Kidney capillary endothelial cell (primary cell): ENCODE measurements at regions not wholly inside any gene's neighbourhood (a gene's known extent, or its start where the extent isn't known, plus 50 kb on each side); places are given as distances from the start of the nearest gene placed in this dataset.
A peak's percentile ranks its signal among the peaks of the same experiment; 100 is the strongest.
"Not testable (repeated sequence)": the region's sequence is repeated elsewhere in the genome, so short reads cannot be mapped to it uniquely, and the experiment has no call there.

ENCODE experiments used
- DNase-seq: peaks from one replicate; pipeline ENCODE4 v3.0.0-alpha.2; 2018; ENCODE audit warnings: low spot score

- DNase-seq = peak; percentile 11
These were observed 131.4 kb upstream of the ODAD2 start for GRCh38 chr10:28130267-28130666.

GRCh38 chr10:28127881-28128280 is 129.0 kb upstream of the ODAD2 start:
- DNase-seq = no peak

GRCh38 chr10:28125701-28126100 is 126.8 kb upstream of the ODAD2 start:
- DNase-seq = no peak

GRCh38 chr10:28120795-28121194 is 121.9 kb upstream of the ODAD2 start:
- DNase-seq = no peak

GRCh38 chr10:28120043-28120749 is 121.3 kb upstream of the ODAD2 start:
- DNase-seq = no peak

GRCh38 chr10:28118985-28119628 is 120.2 kb upstream of the ODAD2 start:
- no peak for DNase-seq

- no peak for DNase-seq
These were observed 114.3 kb upstream of the ODAD2 start for GRCh38 chr10:28113202-28113601.

GRCh38 chr10:28111712-28112111 is 112.8 kb upstream of the ODAD2 start:
- DNase-seq = no peak

GRCh38 chr10:28105561-28105960 is 106.7 kb upstream of the ODAD2 start:
- DNase-seq = no peak

- no peak for DNase-seq
These were observed 98.8 kb upstream of the ODAD2 start for GRCh38 chr10:28097633-28098032.

- DNase-seq = no peak
These were observed 97.0 kb upstream of the ODAD2 start for GRCh38 chr10:28095791-28096378.

GRCh38 chr10:28094121-28094520 is 95.2 kb upstream of the ODAD2 start:
- no peak for DNase-seq

GRCh38 chr10:28091913-28092312 is 93.0 kb upstream of the ODAD2 start:
- DNase-seq = no peak

GRCh38 chr10:28090506-28090905 is 91.6 kb upstream of the ODAD2 start:
- DNase-seq = no peak

- DNase-seq = peak; percentile 10
These were observed 90.6 kb upstream of the ODAD2 start for GRCh38 chr10:28089467-28089866.

GRCh38 chr10:28087661-28088351 is 88.9 kb upstream of the ODAD2 start:
- DNase-seq = peak; percentile 23

GRCh38 chr10:28085760-28086159 is 86.9 kb upstream of the ODAD2 start:
- DNase-seq = not testable (repeated sequence)

- no peak for DNase-seq
These were observed 84.0 kb upstream of the ODAD2 start for GRCh38 chr10:28082885-28083284.

- DNase-seq = no peak
These were observed 83.4 kb upstream of the ODAD2 start for GRCh38 chr10:28082316-28082715.

- DNase-seq = no peak
These were observed 79.0 kb upstream of the ODAD2 start for GRCh38 chr10:28077889-28078288.

- no peak for DNase-seq
These were observed 76.5 kb upstream of the ODAD2 start for GRCh38 chr10:28075424-28075823.

GRCh38 chr10:28072573-28072972 is 73.7 kb upstream of the ODAD2 start:
- no peak for DNase-seq
